Esophagus squamous epithelium (tissue), 5 donors: ENCODE measurements at regions not wholly inside any gene's neighbourhood (a gene's known extent, or its start where the extent isn't known, plus 50 kb on each side); places are given as distances from the start of the nearest gene placed in this dataset.

ENCODE experiments used
- DNase-seq: peaks from one replicate; lab custom pipeline; 2025; lab: John Stamatoyannopoulos, UW
- H3K27ac ChIP-seq, 4 donors: fragments of 200-600 bp; sonication (generic); one replicate each; pipeline ENCODE4 v1.5.1; 2016 to 2019; ENCODE audit warnings: mild to moderate bottlenecking in 1 of 4
- H3K27me3 ChIP-seq, 4 donors: fragments of 200-600 bp; sonication (generic); 1 replicate in 3 of 4; 2 replicates in 1 of 4; pipeline versions ENCODE4 v1.5.1 to v1.6.0; 2017 to 2021; ENCODE audit warnings: antibody characterized with exemption in 1 of 4
- H3K36me3 ChIP-seq, 3 donors: fragments of 200-600 bp; sonication (generic); one replicate each; pipeline ENCODE4 v1.5.1; 2016 to 2019
- H3K4me1 ChIP-seq, 3 donors: fragments of 200-600 bp; sonication (generic); one replicate each; pipeline ENCODE4 v1.5.1; 2017 to 2019
- H3K4me3 ChIP-seq, 4 donors: fragments of 200-600 bp; sonication (generic); 1 replicate in 3 of 4; 2 replicates in 1 of 4; pipeline ENCODE4 v1.5.1; 2016 to 2019; ENCODE audit warnings: mild to moderate bottlenecking in 2 of 4, moderate library complexity in 1 of 4
- H3K9me3 ChIP-seq, 3 donors: fragments of 200-600 bp; sonication (generic); one replicate each; pipeline ENCODE4 v1.5.1; 2016 to 2019
- CTCF ChIP-seq, 6 experiments: fragments of 450-650 bp in 4 of 6; fragments of 200-600 bp in 2 of 6; sonication (generic) in 2 of 6; IDR thresholded peaks; one replicate each; pipeline ENCODE4 v1.5.1; 2016 to 2019; ENCODE audit warnings: antibody characterized with exemption in 6 of 6, mild to moderate bottlenecking in 4 of 6, moderate library complexity in 4 of 6
- POLR2A ChIP-seq, 4 donors: fragments of 450-650 bp; IDR thresholded peaks; one replicate each; pipeline ENCODE4 v1.6.1; 2017; ENCODE audit warnings: antibody characterized with exemption in 4 of 4, mild to moderate bottlenecking in 4 of 4, moderate library complexity in 3 of 4
- WGBS, 2 donors: methylation state at CpG; one replicate each; pipeline ENCODE4 v1.1.5; 2018; 5-methylcytosine and 5-hydroxymethylcytosine counted together
- intact Hi-C: fragments of 100-400 bp; cut with DNase I; formaldehyde crosslinking; loops from one replicate; pipeline ENCODE4 v1.15.0; 2022
- donor health status: DM: yes; HTN: yes; CAD: no.

- Histone ChIP-seq H3K9me3 (no peaks in the 10 kb centered on the region), H3K4me1 (no peaks in the 10 kb centered on the region), H3K27me3 (no peaks in the 10 kb centered on the region), H3K27ac (no peak overlapping the region), H3K36me3 (no peaks in the 10 kb centered on the region), H3K4me3 (no peak overlapping the region)
- no peak for TF ChIP-seq POLR2A (IDR thresholded peaks at IDR 0.05)
- no peak for TF ChIP-seq CTCF (IDR thresholded peaks at IDR 0.05)
- intact Hi-C loops = no loop called here
- no peak for DNase-seq
These were observed 61.2 kb upstream of the RNF217 start for GRCh38 chr6:124901084-124901483.

- Histone ChIP-seq H3K4me1 (no peaks in the 10 kb centered on the region), H3K27me3 (no peaks in the 10 kb centered on the region), H3K4me3 (no peak overlapping the region), H3K36me3 (no peaks in the 10 kb centered on the region), H3K27ac (no peak overlapping the region), H3K9me3 (no peaks in the 10 kb centered on the region)
- intact Hi-C loops = no loop called here
- DNase-seq = no peak
- TF ChIP-seq POLR2A (IDR thresholded peaks at IDR 0.05) = no peak
- TF ChIP-seq CTCF (IDR thresholded peaks at IDR 0.05) = no peak
These were observed 58.4 kb upstream of the RNF217 start for GRCh38 chr6:124903797-124904196.

- 79 to 100% methylated on average over 1 of the region's 1 CpG for WGBS, 2 donors
- Histone ChIP-seq H3K36me3 (no peaks in the 10 kb centered on the region), H3K9me3 (no peaks in the 10 kb centered on the region), H3K27me3 (no peaks in the 10 kb centered on the region), H3K27ac (no peak overlapping the region), H3K4me3 (no peak overlapping the region), H3K4me1 (no peaks in the 10 kb centered on the region)
- no peak for DNase-seq
- intact Hi-C loops = no loop called here
- TF ChIP-seq CTCF (IDR thresholded peaks at IDR 0.05) (no peak), POLR2A (IDR thresholded peaks at IDR 0.05) (no peak)
These were observed 54.6 kb upstream of the RNF217 start for GRCh38 chr6:124907596-124907995.
